NCI-H2196 treated with DMSO at 0.1 percent for 48 hours (cell line): ENCODE measurements at regions not wholly inside any gene's neighbourhood (a gene's known extent, or its start where the extent isn't known, plus 50 kb on each side); places are given as distances from the start of the nearest gene placed in this dataset.

ENCODE experiments used
- DNase-seq: peaks from one replicate; lab custom pipeline; 2025; ENCODE audit not compliant: unreplicated experiment; lab: John Stamatoyannopoulos, UW

DNA sequence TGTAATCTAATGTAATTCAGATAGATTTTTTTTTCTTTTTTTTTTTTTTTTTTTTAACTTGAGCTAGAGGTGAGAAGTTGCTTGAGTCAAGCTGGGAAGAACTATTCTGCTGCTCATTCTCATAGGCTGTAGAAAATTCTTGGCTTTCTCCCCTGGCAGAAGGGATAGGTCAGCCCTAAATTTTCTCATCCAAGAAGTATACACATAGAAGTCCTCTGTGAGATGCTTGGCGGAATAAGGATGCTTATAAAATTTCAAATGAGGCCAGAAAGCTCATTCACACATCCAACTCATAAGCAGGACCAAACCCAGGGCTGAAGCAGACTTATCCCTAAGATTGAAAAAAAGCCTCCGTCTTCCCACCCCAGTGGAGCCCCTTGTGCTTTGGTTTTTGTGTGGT lies 572.5 kb downstream of the SQOR start:
- DNase-seq = no peak

DNA sequence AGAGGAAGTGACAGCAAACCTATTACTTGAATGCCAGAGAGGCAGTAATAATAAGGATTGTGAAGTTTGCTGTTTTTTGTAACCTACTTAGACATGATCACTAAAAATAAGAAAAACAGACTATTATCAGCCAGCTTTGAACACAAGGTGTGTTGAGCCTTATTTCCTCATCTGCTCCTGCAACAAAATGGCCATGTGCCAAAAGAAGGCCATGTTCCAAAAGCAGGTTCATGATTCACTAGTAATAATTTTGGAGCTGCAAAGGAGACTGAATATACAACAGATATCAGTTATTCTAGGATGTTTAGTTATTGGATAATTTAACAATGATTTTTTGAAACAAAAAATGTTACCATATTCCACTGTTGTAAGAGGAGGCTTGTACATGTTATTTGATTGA lies 578.7 kb downstream of the SQOR start:
- no peak for DNase-seq

DNA sequence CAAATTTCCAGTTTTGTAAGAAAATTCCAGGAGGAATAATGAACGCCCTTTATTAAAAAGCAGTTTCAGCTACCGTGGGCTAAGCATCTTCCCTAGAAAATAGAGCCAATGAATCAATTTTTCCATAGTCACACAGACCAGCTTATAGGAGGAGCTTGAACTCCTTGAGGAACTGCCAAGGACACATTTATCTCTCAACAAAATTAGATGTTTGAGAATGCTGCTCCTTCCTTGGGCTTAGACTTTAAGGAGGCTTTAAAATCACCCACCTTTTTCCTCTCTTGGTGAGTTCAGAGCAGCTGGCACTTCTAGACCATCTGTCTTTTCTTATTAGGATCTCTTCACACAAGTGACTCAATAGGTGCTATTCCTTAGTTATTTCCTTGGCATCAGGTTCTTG lies 588.0 kb downstream of the SQOR start:
- DNase-seq = no peak

DNA sequence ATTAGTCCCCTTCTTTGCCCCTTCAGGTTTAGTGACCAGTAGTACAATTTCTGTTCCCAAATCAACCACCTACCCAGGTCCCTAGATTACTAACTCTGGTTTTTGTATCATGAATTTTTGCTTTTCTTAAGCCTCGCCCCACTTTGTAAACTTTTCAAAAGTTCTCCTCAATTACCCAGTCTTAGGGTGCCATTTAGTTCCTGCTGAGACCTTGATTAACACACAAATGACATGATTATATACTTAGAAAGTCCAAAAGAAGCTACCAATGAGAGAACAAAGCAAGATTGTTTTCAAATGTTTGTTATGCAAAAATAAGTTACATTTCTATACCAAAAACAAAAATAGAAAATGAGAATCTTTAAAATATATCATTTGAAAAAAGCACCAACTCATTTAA lies 594.4 kb downstream of the SQOR start:
- no peak for DNase-seq

DNA sequence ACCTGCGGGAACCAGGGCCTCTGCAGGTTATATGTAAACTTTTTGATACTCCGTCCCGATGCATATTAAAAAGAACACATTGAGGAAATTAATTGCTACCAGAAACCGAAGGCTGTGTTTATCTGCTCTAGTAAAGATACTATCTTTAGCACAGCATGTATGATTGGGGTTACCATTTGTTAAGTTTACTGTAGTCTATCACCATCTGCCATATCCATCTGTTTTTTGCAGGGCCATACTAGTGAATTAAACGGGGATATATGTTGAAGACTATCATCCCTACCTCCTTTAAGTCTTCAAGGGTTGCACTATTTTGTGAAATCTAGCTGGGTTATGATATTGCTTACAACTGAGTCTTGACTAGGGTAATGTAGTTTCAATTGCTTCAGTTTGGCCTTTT lies 597.0 kb downstream of the SQOR start:
- DNase-seq = no peak

DNA sequence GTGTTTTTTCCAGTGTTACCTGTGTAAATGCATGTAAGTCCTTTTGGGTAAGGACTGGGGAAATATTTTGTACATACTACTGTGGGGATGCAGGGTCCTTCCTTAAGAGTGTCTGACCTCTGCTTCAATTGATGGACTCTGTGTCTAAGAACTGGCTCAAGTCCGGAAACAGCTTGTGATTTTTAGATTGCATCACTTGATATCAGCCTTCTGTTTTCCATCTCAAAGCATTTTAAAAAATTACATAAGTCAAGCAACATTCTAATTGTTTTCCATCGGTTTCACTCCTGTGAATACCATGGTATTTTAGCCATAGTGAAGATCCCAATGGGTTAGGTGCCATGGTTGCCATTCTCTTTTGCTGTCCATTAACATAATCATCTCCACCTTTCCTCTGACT lies 597.6 kb downstream of the SQOR start:
- no peak for DNase-seq

DNA sequence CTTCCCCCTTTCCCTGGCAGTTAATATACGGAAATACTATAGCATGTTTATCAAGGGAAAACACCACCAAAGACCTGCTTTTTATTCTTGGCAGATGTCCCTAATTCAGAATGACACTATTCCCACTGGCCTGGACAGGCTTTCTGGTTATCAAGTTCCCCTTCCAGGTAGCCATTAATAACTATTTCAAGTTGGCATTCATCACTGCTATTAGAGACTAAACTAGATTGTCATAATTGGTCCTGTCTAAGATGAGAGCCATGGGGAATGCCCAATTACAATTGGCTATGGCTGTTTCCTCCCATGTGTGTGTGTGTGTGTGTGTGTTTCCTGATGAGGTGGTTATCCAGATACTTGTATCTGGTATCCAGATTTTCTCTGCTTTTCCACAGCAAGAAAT lies 608.1 kb downstream of the SQOR start:
- DNase-seq = no peak

DNA sequence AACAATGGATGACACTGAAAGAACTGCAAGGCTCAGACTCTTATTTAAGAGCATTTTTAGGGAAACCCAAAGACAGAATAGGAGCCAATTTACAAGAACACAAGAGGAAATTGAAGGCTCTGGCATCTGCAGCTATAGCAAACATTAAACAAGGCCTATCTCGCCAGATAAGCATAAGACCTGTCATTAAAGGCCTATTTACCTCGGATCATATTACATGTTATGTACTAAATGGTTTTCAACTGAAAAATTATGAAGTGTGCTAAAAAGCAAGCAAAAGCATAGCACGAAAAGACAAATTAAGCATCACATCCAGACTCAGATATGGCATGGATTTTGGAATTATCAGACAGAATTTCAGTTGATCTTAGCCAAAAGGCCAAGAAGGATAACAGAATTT lies 617.1 kb downstream of the SQOR start:
- DNase-seq = no peak

DNA sequence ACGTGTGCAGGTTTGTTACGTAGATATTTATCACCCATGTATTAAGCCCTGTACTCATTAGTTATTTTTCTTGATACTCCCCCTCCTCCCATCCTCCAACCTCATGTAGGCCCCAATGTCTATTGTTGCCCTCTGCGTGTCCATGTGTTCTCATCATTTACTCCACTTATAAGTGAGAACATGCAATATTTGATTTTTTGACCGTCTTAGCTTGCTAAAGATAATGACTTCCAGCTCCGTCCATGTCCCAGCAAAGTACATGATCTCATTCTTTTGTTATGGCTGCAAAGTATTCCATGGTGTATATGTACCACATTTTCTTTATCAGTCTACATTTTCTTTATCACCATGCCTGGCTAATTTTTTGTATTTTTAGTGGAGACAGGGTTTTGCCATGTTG lies 623.2 kb downstream of the SQOR start:
- no peak for DNase-seq

DNA sequence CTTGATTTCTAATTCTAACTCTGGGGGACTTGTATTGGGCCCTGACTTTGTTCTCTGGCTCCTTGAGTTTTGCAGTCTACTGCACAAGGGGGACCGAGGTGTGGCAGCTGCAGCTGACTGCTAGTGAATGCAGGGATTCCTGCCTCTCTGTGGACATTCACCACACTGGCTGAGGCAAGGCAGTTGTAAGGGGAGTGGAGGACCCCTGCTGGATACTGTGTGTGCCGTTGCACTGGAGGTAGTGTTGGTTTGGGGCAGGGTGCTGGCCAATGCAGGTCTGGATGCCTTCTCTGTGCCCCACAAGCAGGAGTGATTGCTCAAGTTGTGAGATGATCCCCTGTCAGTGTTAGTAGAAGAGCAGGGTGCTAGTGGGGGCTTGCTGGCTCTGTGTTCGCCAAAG lies 626.1 kb downstream of the SQOR start:
- DNase-seq = no peak

DNA sequence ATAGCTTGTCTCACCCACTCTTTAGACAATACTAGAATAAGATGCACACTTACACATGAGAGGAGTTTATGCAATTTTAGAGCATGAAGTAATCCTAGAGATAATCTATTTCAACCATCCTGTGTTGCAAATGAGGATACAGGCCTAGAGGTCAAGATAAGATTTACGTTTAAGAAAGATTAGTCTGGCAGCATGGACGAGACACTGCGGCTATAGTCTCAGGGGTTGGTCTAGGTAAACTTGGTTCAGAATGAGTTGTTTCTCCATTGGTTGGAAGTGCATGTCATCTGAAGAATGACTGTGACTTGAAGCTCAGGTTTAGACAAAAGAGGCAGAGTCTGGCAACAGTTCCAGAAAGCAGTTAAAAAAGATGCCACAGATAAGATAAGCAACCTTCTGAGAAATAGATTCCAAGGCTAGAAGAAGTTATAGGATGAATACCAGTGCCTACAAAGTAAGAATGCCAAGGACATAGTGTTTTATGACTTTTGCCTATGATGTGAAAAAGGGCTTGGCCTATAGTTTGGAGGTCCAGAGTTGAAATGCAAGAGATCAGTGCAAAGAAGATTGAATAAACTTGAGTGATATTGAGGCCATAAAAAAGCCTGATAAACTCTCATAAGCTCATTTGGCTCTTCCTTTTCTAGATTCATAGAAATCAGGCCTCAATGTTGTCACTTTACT lies 631.0 kb downstream of the SQOR start:
- no peak for DNase-seq

DNA sequence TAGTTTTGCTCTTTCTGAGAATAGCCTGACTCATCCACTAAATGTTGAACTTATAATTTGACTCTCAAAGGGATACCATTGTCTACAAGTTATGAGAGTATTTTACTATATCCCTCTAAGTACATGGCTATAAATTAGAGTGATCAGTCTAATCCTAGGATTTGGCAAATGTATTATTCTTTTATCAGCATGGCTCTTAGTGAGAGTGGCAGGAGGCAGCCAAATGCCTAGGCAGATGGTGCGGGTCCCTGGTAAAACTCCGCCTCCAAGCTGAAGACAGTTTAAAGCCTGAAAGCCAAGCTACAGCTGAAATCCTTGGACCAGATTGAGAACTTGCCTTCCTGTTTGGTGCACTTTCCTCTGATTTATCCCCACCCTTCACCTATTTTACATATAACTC lies 631.8 kb downstream of the SQOR start:
- no peak for DNase-seq

DNA sequence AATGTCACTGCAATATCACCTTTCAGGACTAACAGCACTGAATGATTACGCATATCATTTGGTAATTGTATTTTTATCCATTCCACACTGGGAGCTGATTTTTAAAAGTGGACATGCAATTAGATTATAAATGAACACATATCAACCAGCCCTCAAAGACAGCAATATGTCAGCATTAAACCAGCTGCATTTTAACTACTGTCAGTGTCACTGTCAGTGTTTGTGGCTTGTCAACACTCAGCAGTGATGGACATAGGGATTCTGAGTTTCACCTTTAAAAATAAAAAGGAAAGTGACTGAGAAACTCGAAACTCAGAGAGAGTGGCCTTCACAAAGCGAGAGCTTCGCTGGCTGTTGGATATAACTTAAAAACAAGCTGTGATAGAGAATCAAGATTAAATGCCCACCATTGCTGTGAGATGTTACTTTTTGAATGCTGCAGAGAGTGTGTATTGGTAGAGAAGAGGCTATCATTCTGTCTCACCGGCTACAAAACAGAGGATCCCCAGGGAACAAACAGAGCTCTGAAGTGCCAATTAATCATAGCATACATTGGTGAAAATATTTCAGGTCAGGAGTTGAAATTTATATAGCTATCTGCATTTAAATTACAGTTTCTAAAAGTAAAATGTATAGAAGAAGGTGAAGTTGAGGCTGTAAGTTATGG lies 635.8 kb downstream of the SQOR start:
- no peak for DNase-seq

DNA sequence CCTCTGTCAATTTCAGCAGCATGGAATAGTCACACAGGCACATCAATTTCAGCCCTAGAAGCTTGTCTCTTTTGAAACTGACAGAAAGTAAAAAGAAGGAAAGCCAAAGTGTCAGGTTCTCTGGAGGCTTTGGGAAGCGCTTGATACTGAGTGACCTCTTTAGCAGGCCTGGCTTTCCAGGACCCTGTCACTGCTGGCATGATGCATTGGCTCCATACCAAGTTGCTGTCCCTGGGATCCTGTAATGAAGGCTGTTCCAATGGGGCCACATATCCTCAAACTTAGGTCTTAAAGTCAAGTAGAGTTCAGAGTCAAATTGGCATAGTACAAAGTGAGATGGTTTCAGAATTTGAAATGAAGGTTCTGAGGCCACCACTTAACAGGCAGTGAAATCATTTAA lies 640.9 kb downstream of the SQOR start:
- no peak for DNase-seq

DNA sequence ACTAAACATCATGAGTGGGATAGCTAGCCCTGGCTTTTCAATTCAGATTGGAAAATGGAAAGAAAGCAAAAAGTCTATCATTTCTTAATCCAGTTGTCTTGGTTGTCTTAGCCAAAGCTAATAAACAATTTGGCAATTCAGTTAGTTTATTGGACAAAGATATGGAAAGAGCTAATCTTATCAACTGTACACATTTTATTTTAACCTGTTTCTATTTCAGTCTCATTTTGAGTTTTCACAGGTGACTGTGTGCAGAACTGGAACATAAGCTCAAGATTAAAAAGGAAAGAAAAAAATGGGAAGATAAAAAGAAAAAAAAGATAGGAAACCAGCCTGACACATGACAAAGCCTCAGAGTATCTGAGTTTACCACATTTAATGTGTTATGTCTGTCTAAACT lies 642.6 kb downstream of the SQOR start:
- no peak for DNase-seq

DNA sequence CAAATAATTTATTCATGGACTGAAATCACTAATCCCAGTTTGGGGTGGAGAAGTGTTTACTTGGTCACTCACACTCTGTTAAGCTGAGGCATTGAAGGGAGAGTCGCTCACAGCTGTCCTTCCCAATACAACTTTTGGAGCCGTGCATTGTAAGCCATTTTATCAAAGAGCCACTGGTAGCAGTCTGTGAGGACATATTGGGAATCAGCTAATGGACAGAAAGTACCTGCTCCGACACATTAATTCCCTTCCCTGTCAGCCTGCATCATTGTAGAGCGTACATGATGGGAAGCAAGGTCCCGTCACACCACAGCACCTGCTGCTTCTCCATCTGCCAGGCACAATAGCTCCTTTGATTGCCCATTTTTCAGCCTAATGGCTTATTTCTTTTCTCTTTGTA lies 643.2 kb downstream of the SQOR start:
- DNase-seq = no peak

DNA sequence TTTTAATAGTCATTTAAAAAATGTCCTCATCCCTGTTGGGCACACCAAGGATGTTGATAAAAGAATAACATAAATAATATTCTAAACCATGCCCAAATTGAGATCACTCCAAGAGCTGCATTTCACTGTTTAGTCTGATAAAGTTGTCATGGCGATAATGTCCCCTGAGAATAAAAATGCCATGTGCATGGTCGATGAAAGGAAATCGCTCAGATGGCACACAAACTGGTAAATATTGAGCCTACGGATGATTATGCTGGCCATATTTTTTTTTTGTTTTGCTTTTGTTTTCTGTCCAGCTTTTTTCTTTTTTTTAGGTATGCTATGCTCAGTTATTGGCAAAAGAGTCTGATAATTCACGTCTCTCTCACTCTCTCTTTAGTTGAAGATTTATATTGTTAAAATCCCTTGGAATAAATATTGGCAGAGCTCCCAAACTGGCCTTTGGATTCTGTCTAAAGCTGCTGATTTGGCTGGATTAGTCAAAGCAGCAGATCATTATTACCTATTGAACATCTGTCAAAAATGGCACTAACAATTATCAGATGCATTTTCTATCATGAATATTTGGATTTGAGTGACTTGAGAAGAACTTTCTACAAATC lies 643.8 kb downstream of the SQOR start:
- no peak for DNase-seq

DNA sequence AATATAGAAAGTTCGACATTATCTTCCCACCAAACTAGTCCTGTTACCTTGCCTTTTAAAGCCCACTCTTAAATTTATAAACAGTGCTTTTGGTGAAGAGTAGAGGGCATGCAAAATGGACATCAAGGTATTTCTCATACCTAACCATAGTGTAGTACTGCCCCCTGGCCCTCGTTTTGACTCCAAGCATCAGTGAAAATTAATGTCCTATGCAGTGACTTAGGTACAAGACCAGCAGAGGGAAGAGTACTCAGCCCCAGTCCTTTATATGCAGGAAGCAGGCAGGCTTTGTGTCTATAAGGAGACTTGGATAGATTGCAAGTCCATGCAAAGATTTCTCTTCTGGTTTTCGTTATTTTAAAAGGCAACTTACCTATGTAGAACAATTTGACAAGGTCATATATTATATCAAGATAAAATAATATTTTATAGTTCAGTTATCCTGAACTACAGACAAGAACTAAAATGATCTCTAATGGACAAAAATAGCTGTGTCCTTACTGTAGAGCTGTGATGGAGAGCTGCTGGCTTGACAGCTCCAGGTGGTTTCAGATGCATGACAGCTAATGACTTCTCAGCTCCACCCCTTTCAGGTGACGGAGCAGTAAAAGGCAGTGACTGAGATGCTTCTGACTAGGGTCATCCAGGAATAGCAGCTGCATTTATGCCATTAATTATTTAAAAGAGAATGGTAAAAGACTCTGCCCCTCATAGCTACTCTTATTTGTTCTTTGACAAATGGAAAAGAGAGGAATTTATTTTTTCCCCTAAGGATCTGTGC lies 646.1 kb downstream of the SQOR start:
- no peak for DNase-seq

DNA sequence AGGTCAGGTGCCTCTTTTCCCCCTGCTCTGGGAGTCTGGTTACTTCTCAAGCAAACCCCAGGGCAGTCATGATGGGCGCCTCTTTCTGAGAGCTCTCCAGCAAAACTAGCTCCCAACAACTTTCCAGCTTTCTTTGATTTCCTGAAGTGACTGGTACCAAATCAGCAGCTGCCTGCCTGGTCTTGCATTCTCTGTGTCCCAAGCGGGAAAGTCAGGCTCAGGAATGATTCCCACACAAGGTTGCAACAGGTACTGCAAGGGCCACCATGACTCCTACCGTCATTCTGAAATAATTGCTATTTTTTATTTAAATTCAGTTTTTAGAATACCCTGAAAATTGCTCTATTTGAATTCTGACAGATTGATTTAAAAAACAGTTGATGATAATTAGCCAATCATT lies 658.7 kb downstream of the SQOR start:
- DNase-seq = no peak

DNA sequence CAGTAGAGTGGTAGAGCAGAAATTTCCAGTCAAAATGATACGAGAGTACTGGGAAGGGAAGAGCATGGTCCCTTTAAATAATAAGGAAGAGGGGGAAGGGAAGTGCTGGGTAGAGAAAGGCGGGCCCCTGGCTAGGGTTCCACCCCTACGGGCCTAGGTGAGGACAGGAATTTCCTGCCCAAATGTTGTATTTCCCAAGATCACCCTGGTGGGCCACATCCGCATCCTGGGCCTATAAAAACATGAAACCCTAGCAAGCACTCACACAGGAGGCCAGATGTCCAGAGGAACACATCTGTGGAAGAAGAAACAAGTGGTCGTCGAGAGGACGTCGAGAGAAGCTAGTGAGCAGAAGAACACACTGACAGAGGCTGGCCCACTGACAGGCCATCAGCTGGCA lies 661.2 kb downstream of the SQOR start:
- no peak for DNase-seq

DNA sequence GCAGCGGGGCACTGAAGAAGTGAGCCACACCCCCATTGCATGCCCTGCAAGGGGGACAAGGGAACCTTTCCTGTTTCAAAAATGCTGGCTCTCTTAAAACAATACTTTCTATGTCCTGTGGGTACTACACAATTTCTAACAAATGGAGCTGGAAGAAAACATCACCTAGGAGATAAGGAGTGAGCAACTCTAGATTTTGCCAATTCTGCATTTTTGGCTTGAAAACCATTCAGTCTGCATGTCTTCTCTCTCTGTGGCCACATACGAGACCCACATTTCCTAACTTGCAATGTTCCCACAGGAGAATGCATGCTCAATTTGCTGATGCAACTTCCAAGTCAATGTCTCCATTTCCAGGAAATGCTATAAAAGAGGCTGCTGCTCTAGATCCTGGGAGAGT lies 662.0 kb downstream of the SQOR start:
- DNase-seq = no peak

DNA sequence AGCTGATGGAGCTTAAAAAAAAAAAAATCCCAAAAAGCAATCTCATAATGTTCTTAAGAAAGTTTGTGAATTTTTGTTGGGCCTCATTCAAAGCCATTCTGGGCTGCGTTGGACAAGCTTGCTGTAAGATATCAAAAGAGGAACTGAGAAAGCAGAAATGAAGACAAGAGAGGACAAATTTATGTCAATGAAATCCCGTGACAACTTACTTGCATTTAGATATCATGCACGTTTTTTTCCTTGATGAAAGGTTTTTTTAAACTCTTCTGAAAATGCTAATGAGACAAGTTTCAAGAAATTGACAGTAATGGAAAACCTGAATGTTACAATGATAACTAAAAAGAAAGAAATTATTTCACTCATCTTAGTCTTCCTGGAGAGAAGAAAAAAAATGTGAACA lies 662.9 kb downstream of the SQOR start:
- no peak for DNase-seq
